ENCODE measurements at regions not wholly inside any gene's neighbourhood (a gene's known extent, or its start where the extent isn't known, plus 50 kb on each side); places are given as distances from the start of the nearest gene placed in this dataset.

- no peak for DNase-seq
- intact Hi-C loops (cut with DNase I; ENCODE audit: low total_unique reads) = no loop called here
- no peaks in the 10 kb centered on the region for H3K27me3 ChIP-seq
- no peaks in the 10 kb centered on the region for H3K36me3 ChIP-seq
- TF ChIP-seq CTCF (IDR thresholded peaks at IDR 0.05) = no peak
- H3K27ac ChIP-seq = no peak overlapping the region
- no peaks in the 10 kb centered on the region for H3K9me3 ChIP-seq
- H3K4me3 ChIP-seq = no peak overlapping the region
- H3K4me1 ChIP-seq = no peaks in the 10 kb centered on the region
Measured at GRCh38 chr2:53148221-53148620, 619.4 kb upstream of the CHAC2 start.

- no peak for TF ChIP-seq CTCF (IDR thresholded peaks at IDR 0.05)
- Histone ChIP-seq H3K9me3 (no peaks in the 10 kb centered on the region), H3K27me3 (peaks cover 0 to 2% of the 10 kb centered on the region in 2 donors), H3K36me3 (no peaks in the 10 kb centered on the region), H3K27ac (no peak overlapping the region), H3K4me3 (no peak overlapping the region), H3K4me1 (no peaks in the 10 kb centered on the region)
- intact Hi-C loops (cut with DNase I; ENCODE audit: low total_unique reads) = no loop called here
- DNase-seq = no peak
Measured at GRCh38 chr2:53131416-53131815, 636.2 kb upstream of the CHAC2 start.

- no peak for TF ChIP-seq CTCF (IDR thresholded peaks at IDR 0.05)
- DNase-seq = no peak
- Histone ChIP-seq H3K27me3 (peaks cover 0 to 2% of the 10 kb centered on the region in 2 donors), H3K4me3 (no peak overlapping the region), H3K9me3 (no peaks in the 10 kb centered on the region), H3K36me3 (no peaks in the 10 kb centered on the region), H3K4me1 (no peaks in the 10 kb centered on the region), H3K27ac (no peak overlapping the region)
- intact Hi-C loops (cut with DNase I; ENCODE audit: low total_unique reads) = no loop called here
Measured at GRCh38 chr2:53130441-53130943, 637.1 kb upstream of the CHAC2 start.

- Histone ChIP-seq H3K36me3 (no peaks in the 10 kb centered on the region), H3K4me1 (no peaks in the 10 kb centered on the region), H3K27ac (no peak overlapping the region), H3K4me3 (no peak overlapping the region), H3K9me3 (no peaks in the 10 kb centered on the region), H3K27me3 (peaks cover 0 to 2% of the 10 kb centered on the region in 2 donors)
- intact Hi-C loops (cut with DNase I; ENCODE audit: low total_unique reads) = no loop called here
- no peak for DNase-seq
- no peak for TF ChIP-seq CTCF (IDR thresholded peaks at IDR 0.05)
Measured at GRCh38 chr2:53129851-53130250, 637.8 kb upstream of the CHAC2 start.

- H3K4me3 ChIP-seq = no peak overlapping the region
Measured at GRCh38 chr2:53127061-53127650, 640.4 kb upstream of the CHAC2 start.

More at GRCh38 chr2:53127061-53127650, 640.4 kb upstream of the CHAC2 start:
- no peak for TF ChIP-seq CTCF (IDR thresholded peaks at IDR 0.05)
- Histone ChIP-seq H3K4me1 (no peaks in the 10 kb centered on the region), H3K9me3 (no peaks in the 10 kb centered on the region), H3K27ac (no peak overlapping the region), H3K27me3 (peaks cover 0 to 2% of the 10 kb centered on the region in 2 donors), H3K36me3 (no peaks in the 10 kb centered on the region)
- DNase-seq = no peak
- intact Hi-C loops (cut with DNase I; ENCODE audit: low total_unique reads) = no loop called here
